ENCODE measurements at regions not wholly inside any gene's neighbourhood (a gene's known extent, or its start where the extent isn't known, plus 50 kb on each side); places are given as distances from the start of the nearest gene placed in this dataset.

DNA sequence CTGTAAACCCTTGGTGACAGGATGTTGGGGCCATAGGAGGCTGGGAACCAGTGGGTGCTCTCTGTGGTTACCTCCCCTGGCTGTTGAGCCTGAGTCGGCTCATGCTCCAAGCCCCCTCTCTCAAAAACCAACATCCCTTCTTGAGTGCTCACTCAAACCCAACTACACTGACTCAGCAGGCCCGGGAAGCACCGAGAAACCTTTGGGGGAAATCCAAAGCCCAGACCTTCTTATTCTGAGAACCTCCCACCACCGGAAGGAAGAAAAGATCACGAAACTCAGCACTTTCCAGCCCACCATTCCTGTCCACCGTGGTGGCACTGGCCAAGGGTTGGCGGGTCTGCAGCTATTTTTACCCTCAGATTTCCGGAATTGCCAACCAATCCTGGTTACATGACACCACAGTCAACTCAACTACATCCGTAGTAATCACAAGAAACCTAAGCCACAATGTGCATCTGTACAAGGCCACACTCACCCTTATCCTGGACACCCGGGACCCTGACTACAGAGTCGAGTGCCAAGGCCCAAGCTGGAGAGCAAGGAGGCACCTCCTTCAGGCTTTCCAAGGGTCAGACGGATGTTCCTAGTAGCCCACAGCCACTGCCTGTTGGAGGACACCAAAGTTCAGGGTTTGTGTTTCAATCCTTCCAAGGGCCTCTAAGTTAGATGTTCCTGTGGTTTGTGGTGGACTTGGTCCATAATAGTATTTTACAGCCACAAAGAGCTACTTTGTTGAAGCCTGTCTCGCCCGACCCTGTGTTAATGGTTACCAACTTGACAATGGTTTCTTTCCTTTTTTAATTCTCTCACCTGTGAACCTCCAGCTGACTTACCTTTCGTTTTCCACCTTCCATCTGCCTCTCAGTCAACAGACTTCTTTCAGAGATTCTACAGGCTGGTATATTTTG is 317.0 kb downstream of the CDC5L start:
- Histone ChIP-seq H3K27me3 (ENCODE audit: control insufficient read depth, insufficient read depth, low read length) (no peaks in the 10 kb centered on the region), H3K36me3 (ENCODE audit: control insufficient read depth in 2 of 3, insufficient read depth in 3 of 3, low read length in 3 of 3) (no peaks in the 10 kb centered on the region), H3K9ac (ENCODE audit: low read length in 3 of 3) (no peak overlapping the region), H3K27ac (ENCODE audit: low read depth in 2 of 2, low read length in 2 of 2) (no peak overlapping the region), H3K4me3 (ENCODE audit: low read length in 3 of 3) (no peak overlapping the region), H3K4me1 (ENCODE audit: control insufficient read depth in 2 of 3, insufficient read depth in 2 of 3, low read depth in 1 of 3, low read length in 3 of 3) (no peaks in the 10 kb centered on the region), H3K9me3 (ENCODE audit: control insufficient read depth in 2 of 3, insufficient read depth in 1 of 3, low read length in 3 of 3) (no peaks in the 10 kb centered on the region)
- TF ChIP-seq, protein P1, sequence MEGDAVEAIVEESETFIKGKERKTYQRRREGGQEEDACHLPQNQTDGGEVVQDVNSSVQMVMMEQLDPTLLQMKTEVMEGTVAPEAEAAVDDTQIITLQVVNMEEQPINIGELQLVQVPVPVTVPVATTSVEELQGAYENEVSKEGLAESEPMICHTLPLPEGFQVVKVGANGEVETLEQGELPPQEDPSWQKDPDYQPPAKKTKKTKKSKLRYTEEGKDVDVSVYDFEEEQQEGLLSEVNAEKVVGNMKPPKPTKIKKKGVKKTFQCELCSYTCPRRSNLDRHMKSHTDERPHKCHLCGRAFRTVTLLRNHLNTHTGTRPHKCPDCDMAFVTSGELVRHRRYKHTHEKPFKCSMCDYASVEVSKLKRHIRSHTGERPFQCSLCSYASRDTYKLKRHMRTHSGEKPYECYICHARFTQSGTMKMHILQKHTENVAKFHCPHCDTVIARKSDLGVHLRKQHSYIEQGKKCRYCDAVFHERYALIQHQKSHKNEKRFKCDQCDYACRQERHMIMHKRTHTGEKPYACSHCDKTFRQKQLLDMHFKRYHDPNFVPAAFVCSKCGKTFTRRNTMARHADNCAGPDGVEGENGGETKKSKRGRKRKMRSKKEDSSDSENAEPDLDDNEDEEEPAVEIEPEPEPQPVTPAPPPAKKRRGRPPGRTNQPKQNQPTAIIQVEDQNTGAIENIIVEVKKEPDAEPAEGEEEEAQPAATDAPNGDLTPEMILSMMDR (IDR thresholded peaks at IDR 0.05; ENCODE audit: borderline replicate concordance, extremely low read depth, insufficient read depth) = no peak
- DNase-seq (no peak), FAIRE-seq (no peak)
- intact Hi-C loops (cut with DNase I) = no loop called here

DNA sequence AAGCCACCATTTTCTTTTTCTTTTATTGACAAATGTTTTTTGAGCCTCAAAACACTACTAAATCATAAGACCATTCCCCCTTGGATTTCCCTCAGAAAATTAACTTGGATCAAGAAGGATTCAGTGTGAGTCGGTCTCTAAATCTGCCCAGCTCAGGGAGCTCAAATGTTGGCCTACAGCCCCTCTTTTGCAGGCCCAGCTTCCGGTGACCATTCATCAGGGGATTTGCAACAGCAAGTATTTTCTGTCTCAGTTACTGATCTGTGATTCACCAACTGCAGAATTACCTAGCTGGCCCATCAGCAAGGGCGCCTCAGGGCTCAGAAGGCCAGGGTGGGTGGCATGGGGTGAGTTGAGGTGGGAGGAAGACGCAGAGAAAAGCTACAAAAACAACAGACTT is 318.1 kb downstream of the CDC5L start:
- TF ChIP-seq, protein P1 (IDR thresholded peaks at IDR 0.05; ENCODE audit: borderline replicate concordance, extremely low read depth, insufficient read depth) = no peak
- no peak for DNase-seq
- Histone ChIP-seq H3K4me1 (ENCODE audit: control insufficient read depth in 2 of 3, insufficient read depth in 2 of 3, low read depth in 1 of 3, low read length in 3 of 3) (no peaks in the 10 kb centered on the region), H3K27me3 (ENCODE audit: control insufficient read depth, insufficient read depth, low read length) (no peaks in the 10 kb centered on the region), H3K9me3 (ENCODE audit: control insufficient read depth in 2 of 3, insufficient read depth in 1 of 3, low read length in 3 of 3) (no peaks in the 10 kb centered on the region), H3K4me3 (ENCODE audit: low read length in 3 of 3) (no peak overlapping the region), H3K36me3 (ENCODE audit: control insufficient read depth in 2 of 3, insufficient read depth in 3 of 3, low read length in 3 of 3) (no peaks in the 10 kb centered on the region), H3K27ac (ENCODE audit: low read depth in 2 of 2, low read length in 2 of 2) (no peak overlapping the region), H3K9ac (ENCODE audit: low read length in 3 of 3) (no peak overlapping the region)
- intact Hi-C loops (cut with DNase I) = no loop called here
- FAIRE-seq = no peak

DNA sequence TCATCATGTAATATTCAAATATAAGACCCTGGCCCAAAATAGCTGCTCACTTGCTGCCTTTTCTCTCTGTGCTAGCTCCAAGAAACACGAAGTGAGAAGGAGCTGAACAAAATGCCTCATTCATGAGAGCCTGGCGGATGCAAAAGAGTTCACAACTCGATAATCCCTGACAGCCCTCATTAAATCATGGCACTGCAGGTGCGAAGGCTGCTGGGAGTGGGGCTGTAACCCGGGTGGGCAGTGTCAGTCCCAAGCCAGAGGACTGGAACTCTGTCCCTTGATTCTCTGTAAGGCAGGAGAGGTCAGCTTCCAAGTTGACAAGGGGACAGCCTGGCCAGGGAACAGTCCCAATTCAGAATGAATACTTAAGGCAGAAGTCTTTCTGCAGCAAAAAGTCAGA is 318.5 kb downstream of the CDC5L start:
- FAIRE-seq (no peak), DNase-seq (no peak)
- Histone ChIP-seq H3K9me3 (ENCODE audit: control insufficient read depth in 2 of 3, insufficient read depth in 1 of 3, low read length in 3 of 3) (no peaks in the 10 kb centered on the region), H3K4me1 (ENCODE audit: control insufficient read depth in 2 of 3, insufficient read depth in 2 of 3, low read depth in 1 of 3, low read length in 3 of 3) (no peaks in the 10 kb centered on the region), H3K36me3 (ENCODE audit: control insufficient read depth in 2 of 3, insufficient read depth in 3 of 3, low read length in 3 of 3) (no peaks in the 10 kb centered on the region), H3K27ac (ENCODE audit: low read depth in 2 of 2, low read length in 2 of 2) (no peak overlapping the region), H3K9ac (ENCODE audit: low read length in 3 of 3) (no peak overlapping the region), H3K27me3 (ENCODE audit: control insufficient read depth, insufficient read depth, low read length) (no peaks in the 10 kb centered on the region), H3K4me3 (ENCODE audit: low read length in 3 of 3) (no peak overlapping the region)
- intact Hi-C loops (cut with DNase I) = no loop called here
- TF ChIP-seq, protein P1 (IDR thresholded peaks at IDR 0.05; ENCODE audit: borderline replicate concordance, extremely low read depth, insufficient read depth) = no peak

Data from kidney (tissue), 13 donors.